Fibroblast of the aortic adventitia (primary cell): ENCODE measurements at regions not wholly inside any gene's neighbourhood (a gene's known extent, or its start where the extent isn't known, plus 50 kb on each side); places are given as distances from the start of the nearest gene placed in this dataset.
A peak's percentile ranks its signal among the peaks of the same experiment; 100 is the strongest.

Experiments used
- DNase-seq: peaks from one replicate; pipeline ENCODE4 v3.0.0-alpha.2; 2010; ENCODE audit warnings: low read depth
- H3K4me3 ChIP-seq: 2 replicates; pipeline ENCODE4 v1.5.1; 2011; ENCODE audit warnings: low read depth, mild to moderate bottlenecking, control low read depth, low read length, moderate library complexity
- CTCF ChIP-seq: IDR thresholded peaks from 2 replicates; pipeline ENCODE4 v1.5.1; 2011; ENCODE audit warnings: mild to moderate bottlenecking, low read length, control low read depth, inconsistent platforms; ENCODE audit not compliant: insufficient read depth

GRCh38 chr2:220446106-220446712 lies 818.8 kb downstream of the SLC4A3 start:
- no peak overlapping the region for H3K4me3 ChIP-seq
- no peak for TF ChIP-seq CTCF
- DNase-seq: no peak

GRCh38 chr2:220450846-220451245 lies 823.4 kb downstream of the SLC4A3 start:
- no peak for DNase-seq
- H3K4me3 ChIP-seq: no peak overlapping the region
- TF ChIP-seq CTCF: no peak

GRCh38 chr2:220451438-220451837 lies 824.0 kb downstream of the SLC4A3 start:
- TF ChIP-seq CTCF: no peak
- no peak overlapping the region for H3K4me3 ChIP-seq
- no peak for DNase-seq

- no peak for DNase-seq
- TF ChIP-seq CTCF: no peak
- H3K4me3 ChIP-seq: no peak overlapping the region
These were observed 825.1 kb downstream of the SLC4A3 start for GRCh38 chr2:220452561-220452960.

GRCh38 chr2:220455351-220455990 lies 828.0 kb downstream of the SLC4A3 start:
- no peak for TF ChIP-seq CTCF

GRCh38 chr2:220458051-220458450 lies 830.6 kb downstream of the SLC4A3 start:
- DNase-seq: no peak
- TF ChIP-seq CTCF: no peak
- H3K4me3 ChIP-seq: no peak overlapping the region

More at GRCh38 chr2:220455351-220455990, 828.0 kb downstream of the SLC4A3 start:
- peak; percentile 38 for DNase-seq
- H3K4me3 ChIP-seq: no peak overlapping the region
